ENCODE measurements at regions not wholly inside any gene's neighbourhood (a gene's known extent, or its start where the extent isn't known, plus 50 kb on each side); places are given as distances from the start of the nearest gene placed in this dataset.

DNA sequence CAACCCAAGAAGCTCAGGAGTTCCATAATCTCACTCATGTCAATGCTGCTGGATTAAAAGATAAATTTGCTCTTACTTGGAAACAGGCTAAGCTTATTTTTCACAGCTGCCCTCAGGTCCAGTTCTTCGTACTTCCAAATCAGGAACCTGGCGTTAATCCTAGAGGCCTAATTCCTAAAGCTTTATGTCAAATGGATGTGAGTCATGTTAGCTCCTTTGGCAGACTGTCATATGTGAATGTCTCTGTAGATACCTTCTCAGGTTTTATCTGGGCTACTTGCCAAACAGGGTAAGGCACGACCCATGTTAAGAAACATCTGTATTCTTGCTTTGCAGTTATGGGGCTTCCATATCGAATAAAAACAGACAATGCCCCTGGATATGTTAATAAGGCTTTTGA, 504.6 kb downstream of the ALG10 start:
- ATAC-seq (no peak), DNase-seq (ENCODE audit: low read depth in 1 of 2, low spot score in 1 of 2) (no peak), FAIRE-seq (no peak)
- CTCF ChIA-PET: no interaction called here
- TF ChIP-seq ZSCAN20 (CRISPR knock-in tag; IDR thresholded peaks at IDR 0.05): no peak
- TF ChIP-seq, protein P1, sequence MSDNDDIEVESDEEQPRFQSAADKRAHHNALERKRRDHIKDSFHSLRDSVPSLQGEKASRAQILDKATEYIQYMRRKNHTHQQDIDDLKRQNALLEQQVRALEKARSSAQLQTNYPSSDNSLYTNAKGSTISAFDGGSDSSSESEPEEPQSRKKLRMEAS (IDR thresholded peaks at IDR 0.05): no peak
- no peak for TF ChIP-seq KDM1A (IDR thresholded peaks at IDR 0.05; ENCODE audit: low read depth)
- TF ChIP-seq EHMT2 (IDR thresholded peaks at IDR 0.05; ENCODE audit: low read depth): no peak
- no peak for TF ChIP-seq PHF8 (IDR thresholded peaks at IDR 0.05; ENCODE audit: borderline replicate concordance, low read depth)
- TF ChIP-seq, protein P2, sequence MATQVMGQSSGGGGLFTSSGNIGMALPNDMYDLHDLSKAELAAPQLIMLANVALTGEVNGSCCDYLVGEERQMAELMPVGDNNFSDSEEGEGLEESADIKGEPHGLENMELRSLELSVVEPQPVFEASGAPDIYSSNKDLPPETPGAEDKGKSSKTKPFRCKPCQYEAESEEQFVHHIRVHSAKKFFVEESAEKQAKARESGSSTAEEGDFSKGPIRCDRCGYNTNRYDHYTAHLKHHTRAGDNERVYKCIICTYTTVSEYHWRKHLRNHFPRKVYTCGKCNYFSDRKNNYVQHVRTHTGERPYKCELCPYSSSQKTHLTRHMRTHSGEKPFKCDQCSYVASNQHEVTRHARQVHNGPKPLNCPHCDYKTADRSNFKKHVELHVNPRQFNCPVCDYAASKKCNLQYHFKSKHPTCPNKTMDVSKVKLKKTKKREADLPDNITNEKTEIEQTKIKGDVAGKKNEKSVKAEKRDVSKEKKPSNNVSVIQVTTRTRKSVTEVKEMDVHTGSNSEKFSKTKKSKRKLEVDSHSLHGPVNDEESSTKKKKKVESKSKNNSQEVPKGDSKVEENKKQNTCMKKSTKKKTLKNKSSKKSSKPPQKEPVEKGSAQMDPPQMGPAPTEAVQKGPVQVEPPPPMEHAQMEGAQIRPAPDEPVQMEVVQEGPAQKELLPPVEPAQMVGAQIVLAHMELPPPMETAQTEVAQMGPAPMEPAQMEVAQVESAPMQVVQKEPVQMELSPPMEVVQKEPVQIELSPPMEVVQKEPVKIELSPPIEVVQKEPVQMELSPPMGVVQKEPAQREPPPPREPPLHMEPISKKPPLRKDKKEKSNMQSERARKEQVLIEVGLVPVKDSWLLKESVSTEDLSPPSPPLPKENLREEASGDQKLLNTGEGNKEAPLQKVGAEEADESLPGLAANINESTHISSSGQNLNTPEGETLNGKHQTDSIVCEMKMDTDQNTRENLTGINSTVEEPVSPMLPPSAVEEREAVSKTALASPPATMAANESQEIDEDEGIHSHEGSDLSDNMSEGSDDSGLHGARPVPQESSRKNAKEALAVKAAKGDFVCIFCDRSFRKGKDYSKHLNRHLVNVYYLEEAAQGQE (IDR thresholded peaks at IDR 0.05): no peak
- TF ChIP-seq, protein P3, sequence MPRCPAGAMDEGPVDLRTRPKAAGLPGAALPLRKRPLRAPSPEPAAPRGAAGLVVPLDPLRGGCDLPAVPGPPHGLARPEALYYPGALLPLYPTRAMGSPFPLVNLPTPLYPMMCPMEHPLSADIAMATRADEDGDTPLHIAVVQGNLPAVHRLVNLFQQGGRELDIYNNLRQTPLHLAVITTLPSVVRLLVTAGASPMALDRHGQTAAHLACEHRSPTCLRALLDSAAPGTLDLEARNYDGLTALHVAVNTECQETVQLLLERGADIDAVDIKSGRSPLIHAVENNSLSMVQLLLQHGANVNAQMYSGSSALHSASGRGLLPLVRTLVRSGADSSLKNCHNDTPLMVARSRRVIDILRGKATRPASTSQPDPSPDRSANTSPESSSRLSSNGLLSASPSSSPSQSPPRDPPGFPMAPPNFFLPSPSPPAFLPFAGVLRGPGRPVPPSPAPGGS (IDR thresholded peaks at IDR 0.05): no peak
- TF ChIP-seq GATA3 (IDR thresholded peaks at IDR 0.05; ENCODE audit: borderline replicate concordance): no peak
- TF ChIP-seq JUN (IDR thresholded peaks at IDR 0.05): no peak
- no peak for TF ChIP-seq FOSL2 (IDR thresholded peaks at IDR 0.05)
- no peak for TF ChIP-seq FOSL2 (CRISPR knock-in tag; IDR thresholded peaks at IDR 0.05)
- no peak for TF ChIP-seq FOXS1 (CRISPR knock-in tag; IDR thresholded peaks at IDR 0.05)
- TF ChIP-seq, protein P4, sequence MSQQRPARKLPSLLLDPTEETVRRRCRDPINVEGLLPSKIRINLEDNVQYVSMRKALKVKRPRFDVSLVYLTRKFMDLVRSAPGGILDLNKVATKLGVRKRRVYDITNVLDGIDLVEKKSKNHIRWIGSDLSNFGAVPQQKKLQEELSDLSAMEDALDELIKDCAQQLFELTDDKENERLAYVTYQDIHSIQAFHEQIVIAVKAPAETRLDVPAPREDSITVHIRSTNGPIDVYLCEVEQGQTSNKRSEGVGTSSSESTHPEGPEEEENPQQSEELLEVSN (IDR thresholded peaks at IDR 0.05; ENCODE audit: borderline replicate concordance, low read depth): no peak
- no peak for TF ChIP-seq ESRRA (IDR thresholded peaks at IDR 0.05; ENCODE audit: borderline replicate concordance, low read length)
- no peak for TF ChIP-seq RARB (CRISPR knock-in tag; IDR thresholded peaks at IDR 0.05)
- TF ChIP-seq RNF2 (IDR thresholded peaks at IDR 0.05; ENCODE audit: borderline replicate concordance, low read depth): no peak
- TF ChIP-seq, protein P5, sequence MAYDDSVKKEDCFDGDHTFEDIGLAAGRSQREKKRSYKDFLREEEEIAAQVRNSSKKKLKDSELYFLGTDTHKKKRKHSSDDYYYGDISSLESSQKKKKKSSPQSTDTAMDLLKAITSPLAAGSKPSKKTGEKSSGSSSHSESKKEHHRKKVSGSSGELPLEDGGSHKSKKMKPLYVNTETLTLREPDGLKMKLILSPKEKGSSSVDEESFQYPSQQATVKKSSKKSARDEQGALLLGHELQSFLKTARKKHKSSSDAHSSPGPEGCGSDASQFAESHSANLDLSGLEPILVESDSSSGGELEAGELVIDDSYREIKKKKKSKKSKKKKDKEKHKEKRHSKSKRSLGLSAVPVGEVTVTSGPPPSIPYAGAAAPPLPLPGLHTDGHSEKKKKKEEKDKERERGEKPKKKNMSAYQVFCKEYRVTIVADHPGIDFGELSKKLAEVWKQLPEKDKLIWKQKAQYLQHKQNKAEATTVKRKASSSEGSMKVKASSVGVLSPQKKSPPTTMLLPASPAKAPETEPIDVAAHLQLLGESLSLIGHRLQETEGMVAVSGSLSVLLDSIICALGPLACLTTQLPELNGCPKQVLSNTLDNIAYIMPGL (CRISPR knock-in tag; IDR thresholded peaks at IDR 0.05; ENCODE audit: borderline replicate concordance): no peak
- TF ChIP-seq JUNB (IDR thresholded peaks at IDR 0.05): no peak
- TF ChIP-seq, protein P6, sequence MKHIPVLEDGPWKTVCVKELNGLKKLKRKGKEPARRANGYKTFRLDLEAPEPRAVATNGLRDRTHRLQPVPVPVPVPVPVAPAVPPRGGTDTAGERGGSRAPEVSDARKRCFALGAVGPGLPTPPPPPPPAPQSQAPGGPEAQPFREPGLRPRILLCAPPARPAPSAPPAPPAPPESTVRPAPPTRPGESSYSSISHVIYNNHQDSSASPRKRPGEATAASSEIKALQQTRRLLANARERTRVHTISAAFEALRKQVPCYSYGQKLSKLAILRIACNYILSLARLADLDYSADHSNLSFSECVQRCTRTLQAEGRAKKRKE (CRISPR knock-in tag; IDR thresholded peaks at IDR 0.05; ENCODE audit: low read depth): no peak
- no peak for TF ChIP-seq TFCP2L1 (CRISPR knock-in tag; IDR thresholded peaks at IDR 0.05)
- TF ChIP-seq CBX8 (IDR thresholded peaks at IDR 0.05): no peak
- H3K4me2 ChIP-seq: no peak overlapping the region
- H3K9me3 ChIP-seq: no peaks in the 10 kb centered on the region
- POLR2A ChIA-PET: no interaction called here
- WGBS (ENCODE audit: missing lambda C conversion rate): 1% methylated on average over 4 of the region's 4 CpGs
- no peak overlapping the region for H3K27ac ChIP-seq
- no peak overlapping the region for H3K4me3 ChIP-seq
- H3K4me1 ChIP-seq: no peaks in the 10 kb centered on the region
